Esophagus muscularis mucosa (tissue), 3 donors: ENCODE measurements at regions not wholly inside any gene's neighbourhood (a gene's known extent, or its start where the extent isn't known, plus 50 kb on each side); places are given as distances from the start of the nearest gene placed in this dataset.

Experiments used
- CTCF ChIP-seq, 3 experiments: fragments of 200-600 bp in 2 of 3; fragments of 450-650 bp in 1 of 3; sonication (generic) in 2 of 3; IDR thresholded peaks; one replicate each; pipeline ENCODE4 v1.5.1; 2017 to 2019; ENCODE audit warnings: antibody characterized with exemption in 3 of 3, mild to moderate bottlenecking in 2 of 3, moderate library complexity in 1 of 3
- POLR2A ChIP-seq: fragments of 450-650 bp; IDR thresholded peaks from one replicate; pipeline ENCODE4 v1.6.1; 2017; ENCODE audit warnings: antibody characterized with exemption, moderate library complexity, mild to moderate bottlenecking, low read depth
- POLR2AphosphoS5 ChIP-seq, 2 donors: sonication (generic); formaldehyde crosslinking; IDR thresholded peaks; one replicate each; pipeline ENCODE4 v1.6.1; 2017; ENCODE audit warnings: antibody characterized with exemption in 2 of 2

- TF ChIP-seq POLR2AphosphoS5 (IDR thresholded peaks at IDR 0.05) (no peak), CTCF (IDR thresholded peaks at IDR 0.05) (no peak), POLR2A (no peak)
These were observed 288.5 kb downstream of the IRS2 start for GRCh38 chr13:109497917-109498316.
